ENCODE measurements at regions not wholly inside any gene's neighbourhood (a gene's known extent, or its start where the extent isn't known, plus 50 kb on each side); places are given as distances from the start of the nearest gene placed in this dataset.

DNA sequence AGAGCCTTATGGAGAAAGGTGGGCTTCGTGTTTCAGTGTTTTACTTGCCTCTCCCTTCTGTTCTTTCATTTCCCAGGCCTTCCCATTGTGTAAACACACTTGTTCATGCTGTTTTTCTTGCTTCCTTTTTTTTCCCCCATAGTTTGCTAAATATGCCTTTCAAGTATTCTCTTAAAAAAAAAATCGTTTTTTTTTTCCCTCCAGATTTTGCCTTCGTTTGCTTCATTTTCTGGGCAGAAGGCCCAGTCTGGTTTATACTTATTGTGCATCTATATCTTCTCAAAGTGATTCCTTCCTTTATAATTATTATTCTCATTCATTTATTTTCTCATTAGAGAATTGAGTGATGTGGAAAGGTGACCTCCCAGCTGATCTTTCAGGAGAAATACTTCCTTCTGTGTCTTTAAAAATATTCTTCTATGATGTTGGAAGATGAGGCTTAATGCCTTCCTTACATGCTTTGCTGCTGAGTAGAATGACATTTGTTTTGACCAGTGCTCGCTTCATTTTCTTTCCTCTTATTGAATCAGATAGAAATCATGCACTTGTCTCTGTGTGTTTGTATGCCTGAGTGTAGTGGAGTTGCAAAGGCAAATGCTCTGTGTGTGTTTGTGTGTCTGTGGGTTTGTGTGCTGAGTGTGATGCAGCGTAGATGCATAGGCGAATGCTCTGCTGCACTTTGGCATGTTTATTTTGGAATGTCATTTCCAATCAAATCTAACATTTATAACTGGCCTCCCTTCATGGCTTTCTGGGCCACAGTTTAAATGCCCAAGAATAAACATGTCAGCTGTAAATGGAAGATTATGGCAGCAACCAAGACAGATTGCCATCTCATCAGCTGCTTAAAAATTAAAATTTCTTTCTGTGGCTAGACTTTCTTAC lies 591.4 kb downstream of the FGF9 start:
- H3K4me3 Mint-ChIP-seq: no peak overlapping the region
- no peaks in the 10 kb centered on the region for H3K9me3 Mint-ChIP-seq
- DNase-seq: no peak
- peaks cover 8% of the 10 kb centered on the region for H3K36me3 Mint-ChIP-seq
- H3K4me1 Mint-ChIP-seq: no peaks in the 10 kb centered on the region
- H3K27me3 Mint-ChIP-seq: no peaks in the 10 kb centered on the region
- H3K27ac Mint-ChIP-seq: no peak overlapping the region

DNA sequence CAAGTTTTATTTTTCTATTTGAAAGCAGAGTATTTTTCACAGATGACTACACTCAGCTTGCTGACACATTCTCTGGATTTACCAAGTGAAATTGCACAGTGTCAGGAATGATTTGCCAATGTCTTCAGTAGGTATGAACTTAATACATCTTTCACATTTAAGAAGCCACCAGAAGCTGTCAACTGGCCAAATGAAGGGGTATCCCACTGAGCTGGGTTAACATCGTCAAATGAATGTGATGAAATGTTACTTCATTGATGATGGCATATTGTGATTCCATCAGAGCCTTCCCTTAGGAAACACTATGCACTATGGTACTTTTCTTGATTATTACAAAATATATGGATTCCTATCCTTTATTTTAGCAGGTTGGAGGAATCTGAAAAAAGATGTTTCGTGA lies 592.3 kb downstream of the FGF9 start:
- Mint-ChIP-seq H3K27me3 (no peaks in the 10 kb centered on the region), H3K36me3 (peaks cover 8% of the 10 kb centered on the region), H3K4me3 (no peak overlapping the region), H3K4me1 (no peaks in the 10 kb centered on the region), H3K9me3 (peaks cover 1% of the 10 kb centered on the region), H3K27ac (no peak overlapping the region)
- DNase-seq: no peak

DNA sequence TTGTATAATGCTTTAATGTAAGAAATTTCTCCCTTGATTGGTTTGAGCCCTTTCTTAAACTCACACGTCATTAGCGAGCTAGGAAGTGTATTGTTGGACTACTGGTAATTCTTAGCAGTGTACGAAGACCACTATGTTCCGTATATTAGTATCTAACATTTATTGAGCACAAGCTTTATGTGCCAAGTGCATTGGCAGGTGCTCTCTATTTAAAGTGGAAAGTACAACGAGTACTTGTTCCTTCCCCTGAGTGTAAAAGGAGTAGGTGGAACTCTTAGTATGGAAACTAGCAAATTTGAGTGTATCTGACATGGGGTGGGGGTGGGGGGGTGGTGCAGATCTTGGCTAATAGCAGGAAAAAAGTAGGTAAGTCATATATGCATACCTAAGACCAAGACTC lies 594.7 kb downstream of the FGF9 start:
- Mint-ChIP-seq H3K36me3 (peaks cover 2% of the 10 kb centered on the region), H3K9me3 (peaks cover 3% of the 10 kb centered on the region), H3K4me1 (no peaks in the 10 kb centered on the region), H3K27ac (no peak overlapping the region), H3K4me3 (no peak overlapping the region), H3K27me3 (no peaks in the 10 kb centered on the region)
- DNase-seq: no peak

- Mint-ChIP-seq H3K27ac (no peak overlapping the region), H3K4me1 (no peaks in the 10 kb centered on the region), H3K9me3 (peaks cover 3% of the 10 kb centered on the region)
Observed at GRCh38 chr13:22270881-22271280, 600.0 kb downstream of the FGF9 start.

DNA sequence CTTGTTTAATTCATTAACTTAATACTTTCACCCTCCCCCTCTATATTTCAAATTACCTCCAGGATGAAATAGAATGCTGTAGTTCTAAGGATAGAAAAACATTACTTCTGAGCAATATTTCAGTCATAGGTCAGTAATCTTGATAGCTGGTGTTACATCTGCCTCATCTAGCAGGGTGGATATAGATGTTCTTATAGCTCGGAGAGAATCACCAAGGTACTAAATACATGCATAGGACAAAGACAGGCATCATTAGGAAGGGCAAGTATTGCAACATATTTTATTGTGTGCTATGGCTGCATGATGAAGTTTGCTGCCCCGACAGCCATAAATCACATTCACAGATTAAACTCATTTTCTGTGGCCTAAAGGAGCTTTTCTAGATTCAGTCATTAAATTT lies 601.0 kb downstream of the FGF9 start:
- Mint-ChIP-seq H3K27ac (no peak overlapping the region), H3K4me1 (peaks cover under 1% of the 10 kb centered on the region), H3K4me3 (no peak overlapping the region), H3K36me3 (no peaks in the 10 kb centered on the region), H3K9me3 (peaks cover 3% of the 10 kb centered on the region), H3K27me3 (no peaks in the 10 kb centered on the region)
- no peak for DNase-seq

More at GRCh38 chr13:22270881-22271280, 600.0 kb downstream of the FGF9 start:
- DNase-seq: no peak
- no peaks in the 10 kb centered on the region for H3K27me3 Mint-ChIP-seq
- no peak overlapping the region for H3K4me3 Mint-ChIP-seq
- peaks cover 2% of the 10 kb centered on the region for H3K36me3 Mint-ChIP-seq

DNA sequence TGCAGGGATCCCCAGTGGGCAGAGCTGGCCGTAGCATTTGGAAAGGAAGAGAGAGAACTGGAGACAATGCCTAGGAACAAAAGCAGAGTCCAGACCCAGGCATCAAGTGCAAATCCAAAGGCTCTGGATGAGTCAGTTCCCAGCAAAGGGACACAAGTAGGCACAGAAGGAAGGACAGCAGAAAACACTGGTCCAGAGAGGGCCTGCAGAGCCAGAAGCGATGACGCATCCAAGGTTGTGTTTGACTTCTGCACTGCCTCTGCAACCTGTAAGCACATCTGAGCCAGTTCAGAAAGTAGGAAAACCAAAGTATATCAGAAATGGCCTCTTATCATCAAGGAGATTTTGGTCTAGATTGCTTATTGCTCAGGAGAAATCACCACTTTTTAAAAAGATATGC lies 604.5 kb downstream of the FGF9 start:
- Mint-ChIP-seq H3K4me1 (peaks cover 8% of the 10 kb centered on the region), H3K36me3 (no peaks in the 10 kb centered on the region), H3K4me3 (no peak overlapping the region), H3K27ac (no peak overlapping the region), H3K27me3 (no peaks in the 10 kb centered on the region), H3K9me3 (no peaks in the 10 kb centered on the region)
- DNase-seq: no peak

DNA sequence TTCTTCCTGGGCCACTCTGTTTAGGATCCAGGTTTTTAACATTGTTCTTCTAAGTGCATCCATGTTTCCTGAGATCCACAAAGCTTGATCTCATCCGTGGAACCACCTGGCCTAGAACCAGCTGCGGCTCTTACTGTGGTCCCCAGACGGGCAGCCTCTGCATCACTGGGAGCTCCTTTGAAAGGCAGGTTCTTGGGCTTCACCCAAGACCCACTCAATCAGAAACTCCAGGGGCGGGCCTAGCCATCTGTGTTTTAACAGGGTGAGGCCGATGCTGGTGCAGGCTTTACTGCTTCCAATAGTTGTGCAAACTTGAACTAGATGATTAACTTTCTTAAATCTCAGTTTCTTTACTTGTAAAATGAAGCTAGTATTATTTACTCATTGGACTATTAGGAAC lies 605.7 kb downstream of the FGF9 start:
- H3K27ac Mint-ChIP-seq: no peak overlapping the region
- no peak overlapping the region for H3K4me3 Mint-ChIP-seq
- H3K27me3 Mint-ChIP-seq: no peaks in the 10 kb centered on the region
- H3K9me3 Mint-ChIP-seq: no peaks in the 10 kb centered on the region
- H3K4me1 Mint-ChIP-seq: peaks cover 8% of the 10 kb centered on the region
- no peaks in the 10 kb centered on the region for H3K36me3 Mint-ChIP-seq
- DNase-seq: no peak

- Mint-ChIP-seq H3K27ac (no peak overlapping the region), H3K4me3 (no peak overlapping the region), H3K9me3 (no peaks in the 10 kb centered on the region), H3K4me1 (peaks cover 8% of the 10 kb centered on the region), H3K36me3 (no peaks in the 10 kb centered on the region), H3K27me3 (no peaks in the 10 kb centered on the region)
- DNase-seq: peak; percentile 38
Observed at GRCh38 chr13:22278336-22278929, 607.6 kb downstream of the FGF9 start.

- no peak for DNase-seq
- Mint-ChIP-seq H3K27ac (no peak overlapping the region), H3K4me3 (no peak overlapping the region), H3K27me3 (no peaks in the 10 kb centered on the region), H3K9me3 (no peaks in the 10 kb centered on the region), H3K4me1 (no peaks in the 10 kb centered on the region), H3K36me3 (no peaks in the 10 kb centered on the region)
Observed at GRCh38 chr13:22285867-22286266, 615.0 kb downstream of the FGF9 start.

DNA sequence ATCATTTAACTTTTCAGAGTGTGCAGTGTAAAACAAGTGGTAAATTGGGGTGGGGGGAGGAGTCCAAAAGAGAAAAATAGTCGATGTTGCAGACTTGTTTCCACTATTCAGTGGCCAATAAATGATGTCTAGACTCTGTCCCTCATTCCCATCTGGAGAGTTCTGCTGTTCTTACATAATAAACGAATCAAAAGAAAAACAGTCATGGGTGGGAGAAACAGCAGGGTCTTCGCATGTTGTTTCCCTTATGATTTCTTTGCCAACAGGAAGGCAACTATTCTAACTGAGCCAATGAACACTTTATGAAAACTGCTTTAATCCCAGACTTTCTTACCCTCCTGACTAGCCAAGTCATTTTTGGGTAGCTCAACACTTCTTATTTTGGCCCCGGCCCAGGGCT lies 615.5 kb downstream of the FGF9 start:
- H3K9me3 Mint-ChIP-seq: no peaks in the 10 kb centered on the region
- no peaks in the 10 kb centered on the region for H3K36me3 Mint-ChIP-seq
- no peak overlapping the region for H3K27ac Mint-ChIP-seq
- H3K4me3 Mint-ChIP-seq: no peak overlapping the region
- DNase-seq: no peak
- H3K27me3 Mint-ChIP-seq: no peaks in the 10 kb centered on the region
- no peaks in the 10 kb centered on the region for H3K4me1 Mint-ChIP-seq

GRCh38 chr13:22287343-22287920 lies 616.6 kb downstream of the FGF9 start:
- Mint-ChIP-seq H3K4me3 (no peak overlapping the region), H3K9me3 (no peaks in the 10 kb centered on the region), H3K4me1 (no peaks in the 10 kb centered on the region), H3K36me3 (no peaks in the 10 kb centered on the region), H3K27ac (no peak overlapping the region), H3K27me3 (no peaks in the 10 kb centered on the region)
- no peak for DNase-seq

DNA sequence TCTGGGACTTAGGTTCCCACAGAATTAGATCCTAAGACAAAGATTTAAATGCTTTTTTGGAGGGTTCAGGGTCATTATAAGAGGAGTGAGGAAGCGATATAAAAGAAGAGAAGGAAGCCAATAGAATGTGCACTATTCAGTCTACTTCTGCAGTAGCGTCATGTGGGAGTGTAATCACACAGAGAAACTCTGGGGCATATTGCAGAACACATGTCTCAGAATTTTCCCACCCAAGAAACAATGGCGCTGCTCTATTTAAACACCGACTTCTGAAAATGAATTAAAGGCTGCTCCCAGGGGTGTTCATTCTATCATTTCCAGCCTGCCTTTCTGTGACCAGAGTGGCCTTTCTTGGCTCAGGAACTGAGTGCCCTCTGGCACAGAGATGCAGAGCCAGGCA lies 617.6 kb downstream of the FGF9 start:
- Mint-ChIP-seq H3K36me3 (no peaks in the 10 kb centered on the region), H3K27me3 (no peaks in the 10 kb centered on the region), H3K27ac (no peak overlapping the region), H3K4me3 (no peak overlapping the region), H3K4me1 (no peaks in the 10 kb centered on the region), H3K9me3 (no peaks in the 10 kb centered on the region)
- no peak for DNase-seq

- Mint-ChIP-seq H3K4me3 (no peak overlapping the region), H3K27ac (no peak overlapping the region), H3K4me1 (no peaks in the 10 kb centered on the region), H3K27me3 (no peaks in the 10 kb centered on the region), H3K36me3 (no peaks in the 10 kb centered on the region), H3K9me3 (no peaks in the 10 kb centered on the region)
- DNase-seq: no peak
Observed at GRCh38 chr13:22289711-22290110, 618.8 kb downstream of the FGF9 start.

GRCh38 chr13:22298530-22298929 lies 627.7 kb downstream of the FGF9 start:
- Mint-ChIP-seq H3K4me3 (no peak overlapping the region), H3K4me1 (peaks cover 2% of the 10 kb centered on the region), H3K36me3 (peaks cover 10% of the 10 kb centered on the region), H3K27ac (no peak overlapping the region), H3K9me3 (peaks cover 26% of the 10 kb centered on the region), H3K27me3 (no peaks in the 10 kb centered on the region)
- DNase-seq: no peak

- Mint-ChIP-seq H3K4me1 (no peaks in the 10 kb centered on the region), H3K36me3 (peaks cover 2% of the 10 kb centered on the region), H3K4me3 (no peak overlapping the region), H3K27me3 (peaks cover 3% of the 10 kb centered on the region), H3K9me3 (peaks cover 2% of the 10 kb centered on the region), H3K27ac (no peak overlapping the region)
- no peak for DNase-seq
Observed at GRCh38 chr13:22311734-22312404, 641.0 kb downstream of the FGF9 start.

Data from activated naive CD8-positive, alpha-beta T cell treated with anti-CD3 and anti-CD28 coated beads for 36 hours (primary cell).